ENCODE measurements at regions not wholly inside any gene's neighbourhood (a gene's known extent, or its start where the extent isn't known, plus 50 kb on each side); places are given as distances from the start of the nearest gene placed in this dataset.

GRCh38 chrX:120742946-120743665 is 113.3 kb upstream of the C1GALT1C1 start:
- no peak for TF ChIP-seq CTCF (conservative IDR thresholded peaks at IDR 0.05; ENCODE audit: low read length)
- no peak for TF ChIP-seq EZH2phosphoT487 (IDR thresholded peaks at IDR 0.05; ENCODE audit: borderline replicate concordance)

Data from Loucy (cell line).